ENCODE measurements at regions not wholly inside any gene's neighbourhood (a gene's known extent, or its start where the extent isn't known, plus 50 kb on each side); places are given as distances from the start of the nearest gene placed in this dataset.
"Not testable (repeated sequence)": the region's sequence is repeated elsewhere in the genome, so short reads cannot be mapped to it uniquely, and the experiment has no call there.

GRCh38 chr13:58908019-58908679, 1255.6 kb downstream of the DIAPH3 start:
- no peak for DNase-seq (ENCODE audit: low spot score)

GRCh38 chr13:58919551-58919950, 1244.2 kb downstream of the DIAPH3 start:
- peak; percentile 4 for DNase-seq (ENCODE audit: low spot score)

- DNase-seq (ENCODE audit: low spot score): no peak
Measured at GRCh38 chr13:58921129-58921528, 1242.6 kb downstream of the DIAPH3 start.

DNA sequence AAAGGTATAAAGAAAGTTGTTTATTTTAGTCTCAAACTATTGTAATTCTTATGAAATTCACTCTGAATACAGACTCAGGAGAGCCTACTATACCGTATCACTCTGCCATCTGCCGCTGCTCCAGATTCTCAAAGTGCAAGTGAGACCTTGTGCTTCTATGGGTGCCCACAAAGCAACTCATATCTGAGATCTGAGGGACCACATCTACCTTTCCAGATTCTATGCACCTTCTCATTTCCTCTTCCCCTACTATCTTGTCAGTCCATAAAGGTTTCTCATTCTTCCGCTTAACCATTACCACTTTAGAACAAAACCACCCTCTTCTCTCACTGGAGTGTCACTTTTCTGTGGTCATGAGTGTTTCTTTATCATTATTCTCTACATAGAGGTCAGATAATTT, 1236.9 kb downstream of the DIAPH3 start:
- DNase-seq (ENCODE audit: low spot score): no peak

GRCh38 chr13:58933475-58933874, 1230.3 kb downstream of the DIAPH3 start:
- no peak for DNase-seq (ENCODE audit: low spot score)

GRCh38 chr13:58935689-58936088, 1228.0 kb downstream of the DIAPH3 start:
- no peak for DNase-seq (ENCODE audit: low spot score)

GRCh38 chr13:58946274-58946673, 1217.5 kb downstream of the DIAPH3 start:
- no peak for DNase-seq (ENCODE audit: low spot score)

- DNase-seq (ENCODE audit: low spot score): no peak
Measured at GRCh38 chr13:58949646-58950045, 1214.1 kb downstream of the DIAPH3 start.

DNA sequence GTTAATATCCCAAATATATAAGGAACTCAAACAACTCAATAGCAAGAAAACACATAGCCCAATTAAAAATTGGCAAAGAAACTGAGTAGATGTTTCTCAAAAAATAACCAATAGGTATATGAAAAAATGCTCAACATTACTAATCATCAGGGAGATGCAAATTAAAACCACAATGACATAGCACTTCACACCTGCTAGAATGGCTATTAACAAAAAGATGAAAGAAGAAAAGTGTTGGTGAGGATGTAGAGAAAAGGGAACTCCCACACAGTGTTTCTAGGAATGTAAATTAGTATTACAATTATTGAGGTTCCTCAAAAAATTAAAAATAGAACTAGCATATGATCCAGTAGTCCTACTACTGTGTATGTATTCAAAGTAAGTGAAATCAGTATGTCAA, 1212.8 kb downstream of the DIAPH3 start:
- no peak for DNase-seq (ENCODE audit: low spot score)

- no peak for DNase-seq (ENCODE audit: low spot score)
Measured at GRCh38 chr13:58953638-58954037, 1210.1 kb downstream of the DIAPH3 start.

- no peak for DNase-seq (ENCODE audit: low spot score)
Measured at GRCh38 chr13:58955546-58956385, 1208.0 kb downstream of the DIAPH3 start.

DNA sequence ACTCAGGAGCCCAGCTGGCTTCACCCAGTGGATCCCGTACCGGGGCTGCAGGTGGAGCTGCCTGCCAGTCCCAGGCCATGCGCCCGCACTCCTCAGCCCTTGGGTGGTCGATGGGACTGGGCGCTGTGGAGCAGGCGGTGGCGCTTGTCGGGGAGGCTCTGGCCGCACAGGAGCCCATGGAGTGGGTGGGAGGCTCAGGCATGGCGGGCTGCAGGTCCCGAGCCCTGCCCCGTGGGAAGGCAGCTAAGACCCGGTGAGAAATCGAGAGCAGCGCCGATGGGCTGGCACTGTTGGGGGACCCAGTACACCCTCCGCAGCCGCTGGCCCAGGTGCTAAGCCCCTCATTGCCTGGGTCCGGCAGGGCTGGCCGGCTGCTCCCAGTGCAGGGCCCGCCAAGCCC, 1205.6 kb downstream of the DIAPH3 start:
- not testable (repeated sequence) for DNase-seq (ENCODE audit: low spot score)

DNA sequence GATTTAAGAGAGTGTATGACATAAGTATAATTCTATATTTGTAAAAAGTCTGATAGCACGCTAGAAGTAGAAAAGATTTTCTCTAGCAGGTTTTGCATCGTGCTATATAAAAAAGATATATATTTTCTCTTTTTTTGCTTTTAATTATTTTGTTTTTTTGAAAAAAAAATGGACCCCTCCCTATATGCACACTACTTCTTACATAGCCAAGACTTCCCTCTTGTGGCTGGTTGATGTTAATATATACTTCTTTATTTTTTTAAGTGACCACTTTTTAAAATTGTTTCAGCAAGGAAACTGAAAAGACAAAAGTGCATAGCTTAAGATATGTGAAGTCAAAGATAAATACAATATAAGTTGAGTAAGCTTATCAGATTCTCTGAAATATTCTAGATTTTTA, 1202.8 kb downstream of the DIAPH3 start:
- peak; percentile 33 for DNase-seq (ENCODE audit: low spot score)

- no peak for DNase-seq (ENCODE audit: low spot score)
Measured at GRCh38 chr13:58963321-58963720, 1200.4 kb downstream of the DIAPH3 start.

DNA sequence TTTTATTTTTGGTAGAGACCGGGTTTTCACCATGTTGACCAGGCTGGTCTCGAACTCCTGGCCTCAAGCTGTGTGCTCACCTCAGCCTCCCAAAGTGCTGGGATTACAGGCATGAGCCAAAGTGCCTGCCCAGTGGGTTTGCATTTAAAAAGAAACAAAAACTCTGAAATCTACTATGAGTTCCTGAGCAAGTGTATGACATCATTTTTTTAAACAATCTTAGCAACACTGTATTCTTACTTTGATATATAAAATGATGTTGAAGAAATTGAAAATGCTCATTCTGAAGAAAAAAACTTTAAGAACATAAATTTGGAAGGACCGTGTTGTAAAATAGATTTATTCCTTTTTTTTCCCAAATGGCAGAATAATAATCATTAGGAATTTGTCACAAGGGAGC, 1199.7 kb downstream of the DIAPH3 start:
- DNase-seq (ENCODE audit: low spot score): no peak

GRCh38 chr13:58977085-58977484, 1186.6 kb downstream of the DIAPH3 start:
- DNase-seq (ENCODE audit: low spot score): no peak

DNA sequence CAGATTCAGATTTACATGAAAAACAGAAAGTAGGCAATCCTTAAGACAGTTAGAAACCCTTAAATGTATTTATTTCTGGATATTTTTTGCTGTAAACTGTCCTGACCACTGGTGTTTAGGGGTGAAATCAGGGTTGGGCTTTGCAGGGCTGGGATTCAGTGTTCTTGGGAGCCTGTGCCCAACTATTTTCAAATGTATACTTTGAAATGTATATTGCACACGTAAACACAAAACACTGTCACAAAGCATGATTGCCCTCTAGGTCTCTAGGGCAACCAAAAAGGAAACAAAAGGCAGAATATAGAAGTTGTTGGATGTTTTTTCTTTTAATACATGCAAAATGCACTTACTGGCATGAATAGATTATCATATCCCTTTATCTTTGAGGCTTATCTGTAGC, 1185.4 kb downstream of the DIAPH3 start:
- no peak for DNase-seq (ENCODE audit: low spot score)

DNA sequence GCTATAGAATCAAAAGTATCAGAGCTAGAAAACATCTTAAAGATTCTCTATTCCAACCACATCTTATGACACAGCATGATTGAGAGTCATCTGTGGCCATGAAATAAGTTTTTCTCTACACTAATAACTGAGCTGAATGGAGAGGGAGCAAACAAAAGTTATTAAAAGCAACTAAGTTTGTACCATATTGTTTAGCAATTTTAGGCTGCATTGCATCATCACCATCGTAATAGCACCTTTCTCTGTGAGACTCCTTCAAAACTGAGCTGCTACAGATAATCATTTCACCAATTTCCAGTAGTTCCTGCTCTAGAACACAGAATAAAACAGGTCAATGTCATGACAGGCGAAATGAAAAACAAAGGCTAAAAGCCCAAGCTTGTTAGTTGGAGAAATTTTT, 1183.9 kb downstream of the DIAPH3 start:
- DNase-seq (ENCODE audit: low spot score): no peak

DNA sequence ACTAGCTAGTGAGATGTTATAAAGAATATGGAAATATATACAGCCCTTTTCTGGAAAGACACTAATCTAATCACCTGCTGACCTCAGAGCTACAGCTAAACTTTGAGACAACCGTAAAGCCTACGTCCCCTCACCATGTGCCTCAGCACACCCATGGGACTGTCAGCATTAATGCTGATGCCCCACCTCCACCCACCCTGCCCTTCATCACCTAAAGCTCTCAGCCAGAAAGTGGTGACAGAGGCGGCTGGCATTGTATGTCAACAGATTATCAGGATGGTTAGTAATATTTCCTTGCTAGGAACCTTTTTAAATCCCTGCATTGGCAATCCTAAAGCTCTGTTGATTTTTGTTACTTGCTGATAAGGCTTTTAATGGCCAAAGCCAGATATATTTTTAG, 1177.9 kb downstream of the DIAPH3 start:
- no peak for DNase-seq (ENCODE audit: low spot score)

DNA sequence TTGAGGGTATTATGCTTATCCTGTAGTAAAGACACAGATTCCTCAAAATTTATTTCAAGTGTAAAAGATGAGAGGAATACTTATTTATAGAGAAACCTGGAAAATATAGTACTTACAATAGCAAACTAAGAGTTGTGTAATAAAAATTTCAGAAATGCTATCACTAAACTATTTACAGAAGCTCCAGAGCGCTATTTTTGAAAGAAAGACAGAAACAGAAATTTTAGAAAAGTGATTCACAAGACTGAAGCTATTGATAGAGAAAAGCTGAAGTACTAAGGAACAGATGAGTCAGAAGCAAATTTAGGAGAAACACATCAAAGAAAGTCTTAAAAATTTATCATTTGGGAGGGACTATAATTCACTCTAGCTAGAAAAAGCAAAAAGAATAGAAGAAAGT, 1174.2 kb downstream of the DIAPH3 start:
- no peak for DNase-seq (ENCODE audit: low spot score)

- no peak for DNase-seq (ENCODE audit: low spot score)
Measured at GRCh38 chr13:58991826-58992477, 1171.8 kb downstream of the DIAPH3 start.

- DNase-seq (ENCODE audit: low spot score): no peak
Measured at GRCh38 chr13:58992478-58993042, 1171.2 kb downstream of the DIAPH3 start.

DNA sequence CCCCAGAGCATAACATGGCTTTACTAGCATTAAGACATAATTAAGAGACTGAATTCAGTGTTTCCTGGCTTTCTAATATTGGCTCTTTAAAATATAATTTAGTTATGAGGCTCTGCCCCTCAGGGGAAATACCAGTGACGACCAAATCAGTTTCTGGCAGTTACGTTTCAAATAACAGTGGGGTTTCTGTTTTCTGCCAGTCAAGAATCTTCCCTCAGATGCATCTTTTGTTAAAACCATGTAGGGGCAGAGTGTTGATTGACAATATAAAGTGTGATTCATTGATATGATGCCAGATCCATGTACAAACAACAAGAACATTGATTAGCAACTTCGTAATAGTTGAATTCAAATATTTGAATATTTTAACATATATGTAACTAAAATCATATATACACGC, 1169.7 kb downstream of the DIAPH3 start:
- no peak for DNase-seq (ENCODE audit: low spot score)

Measured in kidney capillary endothelial cell (primary cell).